Smooth muscle cell (in vitro differentiated cells): ENCODE measurements at regions not wholly inside any gene's neighbourhood (a gene's known extent, or its start where the extent isn't known, plus 50 kb on each side); places are given as distances from the start of the nearest gene placed in this dataset.

Experiments
- DNase-seq: peaks from one replicate; lab custom pipeline; 2025; ENCODE audit not compliant: unreplicated experiment; lab: John Stamatoyannopoulos, UW
- H2AFZ ChIP-seq: fragments of 200-600 bp; sonication (generic); 2 replicates; pipeline ENCODE4 v1.6.0; 2016; ENCODE audit warnings: antibody characterized with exemption, low read depth, mild to moderate bottlenecking
- H3F3A ChIP-seq: fragments of 200-600 bp; sonication (generic); 2 replicates; pipeline ENCODE4 v1.6.0; 2017; ENCODE audit warnings: antibody characterized with exemption, low read depth
- H3K27ac ChIP-seq: fragments of 200-600 bp; sonication (generic); 2 replicates; pipeline ENCODE4 v1.5.1; 2016; ENCODE audit warnings: low read depth, mild to moderate bottlenecking
- H3K27me3 ChIP-seq: fragments of 200-600 bp; sonication (generic); 2 replicates; pipeline ENCODE4 v1.6.1; 2016; ENCODE audit warnings: low read depth, mild to moderate bottlenecking
- H3K36me3 ChIP-seq: fragments of 200-600 bp; sonication (generic); 2 replicates; pipeline ENCODE4 v1.5.1; 2016; ENCODE audit warnings: low read depth
- H3K4me1 ChIP-seq: fragments of 200-600 bp; sonication (generic); 2 replicates; pipeline ENCODE4 v1.5.1; 2016; ENCODE audit warnings: low read depth
- H3K4me2 ChIP-seq: fragments of 200-600 bp; sonication (generic); 2 replicates; pipeline ENCODE4 v1.6.0; 2016; ENCODE audit warnings: mild to moderate bottlenecking
- H3K4me3 ChIP-seq: fragments of 200-600 bp; sonication (generic); 2 replicates; pipeline ENCODE4 v1.5.1; 2016; ENCODE audit warnings: mild to moderate bottlenecking
- H3K79me2 ChIP-seq: fragments of 200-600 bp; sonication (generic); 2 replicates; pipeline ENCODE4 v1.6.0; 2016; ENCODE audit warnings: low read depth, mild to moderate bottlenecking
- H3K9ac ChIP-seq: fragments of 200-600 bp; sonication (generic); 2 replicates; pipeline ENCODE4 v1.6.0; 2016; ENCODE audit warnings: low read depth
- H3K9me3 ChIP-seq: fragments of 200-600 bp; sonication (generic); replicated peaks from 2 replicates; pipeline ENCODE4 v1.5.1; 2016; ENCODE audit warnings: low read depth
- H4K20me1 ChIP-seq: fragments of 200-600 bp; sonication (generic); 2 replicates; pipeline ENCODE4 v1.6.0; 2016; ENCODE audit warnings: low read depth
- CTCF ChIP-seq: fragments of 200-600 bp; sonication (generic); IDR thresholded peaks from 2 replicates; pipeline ENCODE4 v1.5.1; 2017; ENCODE audit warnings: borderline replicate concordance, mild to moderate bottlenecking, antibody characterized with exemption; ENCODE audit not compliant: insufficient read depth, poor library complexity, severe bottlenecking
- WGBS: methylation state at CpG from one replicate; pipeline ENCODE4 v1.1.7; 2016; ENCODE audit warnings: low lambda C conversion rate; 5-methylcytosine and 5-hydroxymethylcytosine counted together

- Histone ChIP-seq H3K9me3 (no peaks in the 10 kb centered on the region), H4K20me1 (no peaks in the 10 kb centered on the region), H3K27ac (no peak overlapping the region), H3K4me1 (peaks cover 4% of the 10 kb centered on the region), H3K4me3 (no peak overlapping the region), H3K27me3 (no peaks in the 10 kb centered on the region), H3F3A (peaks cover 6% of the 10 kb centered on the region), H3K79me2 (no peaks in the 10 kb centered on the region), H3K4me2 (no peak overlapping the region), H2AFZ (no peak overlapping the region), H3K36me3 (no peaks in the 10 kb centered on the region), H3K9ac (no peak overlapping the region)
- 92% methylated on average over 3 of the region's 3 CpGs for WGBS
- no peak for TF ChIP-seq CTCF
- DNase-seq, result no peak
These were observed 130.2 kb upstream of the LIFR start for GRCh38 chr5:38686658-38687057.

- TF ChIP-seq CTCF, result no peak
- H3K36me3 ChIP-seq, result no peaks in the 10 kb centered on the region
- H3K79me2 ChIP-seq, result no peaks in the 10 kb centered on the region
- no peak overlapping the region for H3K9ac ChIP-seq
- H3K4me1 ChIP-seq, result peaks cover 24% of the 10 kb centered on the region
- H3F3A ChIP-seq, result peaks cover 17% of the 10 kb centered on the region
- 22% methylated on average over 4 of the region's 4 CpGs for WGBS
- DNase-seq, result no peak
- no peaks in the 10 kb centered on the region for H3K9me3 ChIP-seq
- H3K27ac ChIP-seq, result peak overlapping the region; percentile 40
- no peaks in the 10 kb centered on the region for H3K27me3 ChIP-seq
- H3K4me2 ChIP-seq, result peak overlapping the region; percentile 7
- H4K20me1 ChIP-seq, result no peaks in the 10 kb centered on the region
- no peak overlapping the region for H2AFZ ChIP-seq
- no peak overlapping the region for H3K4me3 ChIP-seq
These were observed 135.9 kb upstream of the LIFR start for GRCh38 chr5:38692346-38692745.

- Histone ChIP-seq H3K4me2 (peak overlapping the region; percentile 7), H2AFZ (no peak overlapping the region), H3K9me3 (no peaks in the 10 kb centered on the region), H3K79me2 (no peaks in the 10 kb centered on the region), H3K9ac (no peak overlapping the region), H3K4me3 (no peak overlapping the region), H3F3A (peaks cover 17% of the 10 kb centered on the region), H4K20me1 (no peaks in the 10 kb centered on the region), H3K27me3 (no peaks in the 10 kb centered on the region), H3K4me1 (peaks cover 24% of the 10 kb centered on the region), H3K27ac (peak overlapping the region; percentile 40), H3K36me3 (no peaks in the 10 kb centered on the region)
- 62% methylated on average over 6 of the region's 6 CpGs for WGBS
- no peak for TF ChIP-seq CTCF
- DNase-seq, result no peak
These were observed 136.5 kb upstream of the LIFR start for GRCh38 chr5:38692781-38693527.
